ENCODE measurements at regions not wholly inside any gene's neighbourhood (a gene's known extent, or its start where the extent isn't known, plus 50 kb on each side); places are given as distances from the start of the nearest gene placed in this dataset.

GRCh38 chr13:30042891-30043630, 192.6 kb upstream of the UBL3 start:
- H3K4me3 ChIP-seq (ENCODE audit: low read depth, low read length) = no peak overlapping the region
- DNase-seq (ENCODE audit: low read depth) = no peak

DNA sequence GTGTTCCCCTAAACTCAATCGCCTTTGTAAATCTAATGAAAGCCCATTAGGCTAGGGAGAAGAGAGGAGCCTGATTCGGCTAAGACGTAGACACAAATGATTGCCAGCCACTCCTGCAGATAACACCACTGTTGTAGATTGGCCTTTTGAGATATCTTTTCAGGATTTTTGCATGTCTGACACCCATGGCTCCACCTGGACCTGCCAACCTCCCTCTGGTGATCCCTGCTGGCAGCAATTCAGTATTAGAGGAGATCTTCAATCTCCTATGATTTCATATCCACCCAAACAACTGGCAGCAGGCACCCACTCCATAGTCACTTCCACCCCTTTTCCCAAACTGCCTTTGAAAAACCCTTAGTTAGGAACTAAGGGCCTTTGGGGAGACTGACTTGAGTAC, 191.9 kb upstream of the UBL3 start:
- no peak overlapping the region for H3K4me3 ChIP-seq (ENCODE audit: low read depth, low read length)
- DNase-seq (ENCODE audit: low read depth) = no peak

GRCh38 chr13:30039511-30039911, 189.1 kb upstream of the UBL3 start:
- DNase-seq (ENCODE audit: low read depth) = no peak

GRCh38 chr13:30038884-30039283, 188.5 kb upstream of the UBL3 start:
- no peak overlapping the region for H3K4me3 ChIP-seq (ENCODE audit: low read depth, low read length)
- no peak for DNase-seq (ENCODE audit: low read depth)

More at GRCh38 chr13:30039511-30039911, 189.1 kb upstream of the UBL3 start:
- no peak overlapping the region for H3K4me3 ChIP-seq (ENCODE audit: low read depth, low read length)

DNA sequence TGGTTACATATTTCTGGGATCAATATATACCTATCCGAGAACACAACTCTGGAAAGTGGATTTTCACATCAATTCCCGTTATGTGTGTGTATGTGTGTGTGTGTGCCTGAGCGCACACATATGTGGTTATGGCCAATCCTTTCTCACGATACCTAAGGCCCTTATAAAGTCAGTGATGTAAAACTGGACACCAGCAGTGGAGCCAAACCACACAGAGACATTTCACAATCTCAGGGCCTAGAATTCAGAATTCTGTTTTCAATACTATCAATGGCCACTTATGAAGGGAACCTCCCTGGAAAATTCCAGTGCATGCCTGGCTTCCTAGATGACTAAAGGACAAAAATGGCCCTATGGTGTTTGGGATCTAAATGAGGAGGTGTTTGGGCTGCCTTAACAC, 187.3 kb upstream of the UBL3 start:
- H3K4me3 ChIP-seq (ENCODE audit: low read depth, low read length) = no peak overlapping the region
- peak; percentile 83 for DNase-seq (ENCODE audit: low read depth)

- no peak overlapping the region for H3K4me3 ChIP-seq (ENCODE audit: low read depth, low read length)
- DNase-seq (ENCODE audit: low read depth) = no peak
Observed at GRCh38 chr13:30037306-30037705, 186.9 kb upstream of the UBL3 start.

DNA sequence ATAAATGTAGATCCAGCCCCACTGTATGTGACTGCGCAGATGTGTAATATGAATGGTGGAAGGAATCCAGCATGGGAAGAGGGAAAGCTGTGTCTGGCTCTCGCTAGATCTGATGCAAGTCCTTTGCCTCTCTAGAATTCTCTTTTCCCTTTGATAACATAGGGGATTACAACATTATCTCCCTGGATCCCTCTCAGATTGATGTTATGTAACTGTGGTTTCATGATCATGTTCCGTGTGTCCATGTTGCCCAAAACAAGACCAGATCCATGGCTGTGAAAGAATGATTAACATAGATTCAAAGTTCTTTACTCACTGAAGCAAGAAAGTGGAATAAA, 184.0 kb upstream of the UBL3 start:
- no peak overlapping the region for H3K4me3 ChIP-seq (ENCODE audit: low read depth, low read length)

DNA sequence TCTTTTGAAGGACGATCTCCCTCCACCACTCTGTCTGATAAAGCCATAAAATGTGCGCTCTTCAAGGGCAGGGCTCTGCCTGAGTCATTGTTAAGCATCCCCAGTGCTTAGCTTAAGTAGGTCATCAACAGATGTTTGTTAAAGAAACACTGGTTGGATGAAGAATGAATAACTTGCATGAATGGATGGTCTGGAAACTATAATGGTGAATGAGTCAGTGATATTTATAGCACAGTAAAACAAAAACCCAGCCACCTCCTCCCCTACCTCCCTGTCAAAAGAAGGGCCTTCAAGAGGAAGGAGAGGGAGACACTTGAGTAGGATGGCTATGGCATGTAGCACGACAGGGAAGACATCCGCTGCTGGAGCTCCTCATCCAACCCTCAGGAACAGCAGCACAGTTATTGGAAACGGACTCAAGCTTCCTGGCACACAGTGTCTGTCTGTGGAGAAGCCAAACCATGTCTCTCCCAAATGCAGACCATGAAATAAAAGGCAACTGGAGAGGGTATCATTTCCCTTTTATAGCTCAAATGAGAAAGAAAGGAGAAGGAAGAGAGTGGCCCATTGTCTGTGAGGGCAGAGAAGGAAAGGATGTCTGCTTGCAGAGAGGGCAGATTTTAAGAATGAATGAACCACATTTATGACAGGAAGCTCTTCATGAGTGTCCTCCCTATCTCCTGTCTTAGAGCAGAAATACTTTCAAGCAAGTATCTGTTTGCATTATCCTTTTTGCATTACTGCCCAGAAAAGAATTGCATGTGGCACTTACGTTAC, 183.5 kb upstream of the UBL3 start:
- no peak overlapping the region for H3K4me3 ChIP-seq (ENCODE audit: low read depth, low read length)
- DNase-seq (ENCODE audit: low read depth) = peak; percentile 84

More for the DNA sequence above, 184.0 kb upstream of the UBL3 start:
- DNase-seq (ENCODE audit: low read depth) = peak; percentile 56

DNA sequence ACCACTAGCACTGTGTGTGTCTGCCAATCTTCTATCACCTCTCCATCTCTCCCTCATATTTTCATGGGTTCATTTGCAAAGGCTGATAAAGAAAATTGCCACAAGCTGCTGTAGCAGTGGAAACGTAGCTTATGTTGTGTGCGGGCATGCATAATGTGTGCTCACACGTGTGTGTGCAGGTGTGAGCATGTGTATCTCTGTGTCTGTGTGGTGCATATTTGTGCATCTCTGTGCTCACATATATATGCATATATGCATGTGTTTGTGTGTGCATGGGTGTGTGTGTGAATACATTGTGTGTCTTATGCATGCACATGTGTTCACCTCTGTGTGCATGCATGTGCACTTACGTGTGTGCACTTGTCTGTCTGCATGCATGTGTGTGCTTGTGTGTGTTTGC, 181.8 kb upstream of the UBL3 start:
- no peak for DNase-seq (ENCODE audit: low read depth)
- H3K4me3 ChIP-seq (ENCODE audit: low read depth, low read length) = no peak overlapping the region

DNA sequence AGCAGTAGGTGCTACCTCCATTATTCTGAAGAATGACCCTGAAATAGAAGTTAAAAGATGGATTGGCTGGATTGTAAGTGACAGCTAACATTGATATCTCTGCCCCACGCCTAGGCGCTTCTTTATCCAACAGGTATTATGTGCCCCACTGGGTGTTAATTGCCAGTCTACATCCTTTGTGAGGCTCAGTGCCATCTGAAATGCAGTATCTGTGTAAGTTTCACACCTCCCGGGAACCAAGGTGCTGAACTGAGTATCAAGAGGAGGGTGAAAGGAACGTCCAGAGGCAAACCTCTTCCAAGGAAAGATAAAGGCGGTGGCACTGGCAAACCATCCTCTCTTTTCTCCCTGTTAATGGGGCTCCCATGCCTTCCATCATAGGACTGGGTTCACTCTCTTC, 181.1 kb upstream of the UBL3 start:
- H3K4me3 ChIP-seq (ENCODE audit: low read depth, low read length) = no peak overlapping the region
- no peak for DNase-seq (ENCODE audit: low read depth)

DNA sequence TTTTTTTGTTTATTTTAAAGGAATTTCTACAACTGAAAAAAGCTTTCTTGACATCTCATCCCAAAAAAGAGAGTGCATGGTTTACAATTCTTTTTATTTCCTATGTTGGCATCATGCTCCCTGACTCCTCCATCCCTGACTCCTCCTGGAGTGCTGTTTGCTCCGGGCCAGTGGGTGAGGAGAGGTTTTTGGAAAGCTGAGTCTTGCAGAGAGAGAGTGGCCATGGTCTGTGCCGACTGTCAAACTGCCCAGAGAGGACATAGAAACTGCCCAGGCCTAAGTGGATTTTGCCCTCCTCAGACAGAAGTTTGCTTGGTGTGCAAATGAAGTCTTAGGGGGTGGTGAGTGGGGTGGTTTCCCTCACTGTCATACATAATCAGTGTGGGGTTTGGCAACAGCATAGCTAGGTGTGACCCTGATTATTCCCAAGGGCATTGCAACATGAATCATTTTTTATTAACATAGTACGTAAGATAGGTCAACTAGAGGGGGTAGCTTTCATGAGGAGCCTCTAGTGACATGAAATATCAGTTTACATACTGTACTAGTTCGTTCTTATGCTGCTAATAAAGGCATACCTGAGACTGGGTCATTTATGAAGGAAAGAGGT, 179.8 kb upstream of the UBL3 start:
- H3K4me3 ChIP-seq (ENCODE audit: low read depth, low read length) = no peak overlapping the region
- peak; percentile 16 for DNase-seq (ENCODE audit: low read depth)

DNA sequence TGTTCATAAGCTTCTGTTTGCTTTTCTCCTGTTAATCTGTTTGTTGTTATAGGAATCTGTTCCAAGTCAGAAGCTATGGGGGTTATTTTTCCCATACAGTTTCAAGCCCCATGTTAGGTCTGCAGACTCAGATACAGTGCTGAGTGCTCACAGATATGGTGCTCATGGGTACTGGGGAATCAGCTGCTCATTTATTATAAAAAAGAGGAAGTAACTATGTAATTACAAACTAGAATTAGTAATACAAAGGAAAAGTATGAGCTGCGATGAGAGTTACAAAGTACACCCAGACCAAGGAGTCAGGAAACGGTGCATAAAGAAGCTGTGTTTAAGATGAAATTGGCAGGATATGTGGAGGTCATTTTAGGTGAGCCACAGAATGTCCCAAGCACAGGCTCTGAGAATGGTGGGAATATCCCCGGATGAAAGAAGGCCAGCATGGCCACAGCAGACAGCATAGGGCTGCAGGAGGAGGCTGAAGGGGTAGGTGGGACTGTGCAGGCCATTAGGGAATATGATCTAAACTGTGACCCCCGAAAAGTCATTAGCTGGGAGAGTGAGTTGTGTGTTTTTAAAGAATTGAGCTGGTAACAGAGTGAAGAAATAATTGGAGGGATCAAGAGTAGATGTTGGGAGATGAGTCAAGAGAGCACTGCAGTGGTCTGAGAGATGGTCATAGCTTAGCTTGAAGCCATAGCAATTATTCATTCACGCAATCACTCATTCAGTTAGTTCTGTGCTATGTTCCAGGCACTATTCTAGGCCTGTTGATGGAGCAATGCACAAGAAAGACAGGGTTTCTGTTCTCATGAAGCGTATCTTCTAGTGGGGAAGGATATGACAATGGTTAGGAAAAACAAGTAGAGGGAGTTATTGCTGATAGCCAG, 177.4 kb upstream of the UBL3 start:
- H3K4me3 ChIP-seq (ENCODE audit: low read depth, low read length) = no peak overlapping the region
- peak; percentile 63 for DNase-seq (ENCODE audit: low read depth)

DNA sequence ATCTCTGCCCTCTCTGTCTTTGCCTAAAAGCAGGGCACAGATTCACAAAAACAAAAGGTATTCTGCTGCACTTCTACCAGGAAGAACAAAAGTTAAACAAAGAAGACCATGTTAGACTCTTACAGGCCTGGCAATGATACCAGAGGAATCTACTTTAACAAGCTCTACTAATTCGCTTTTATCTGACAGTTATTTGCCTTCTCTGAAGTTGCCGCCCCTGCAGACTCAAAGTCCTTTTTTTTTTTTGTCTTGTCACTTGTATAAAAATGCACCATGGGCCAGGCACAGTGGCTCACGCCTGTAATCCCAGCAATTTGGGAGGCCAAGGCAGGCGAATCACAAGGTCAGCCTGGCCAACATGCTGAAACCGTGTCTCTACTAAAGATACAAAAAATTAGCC, 176.5 kb upstream of the UBL3 start:
- no peak for DNase-seq (ENCODE audit: low read depth)
- H3K4me3 ChIP-seq (ENCODE audit: low read depth, low read length) = no peak overlapping the region

DNA sequence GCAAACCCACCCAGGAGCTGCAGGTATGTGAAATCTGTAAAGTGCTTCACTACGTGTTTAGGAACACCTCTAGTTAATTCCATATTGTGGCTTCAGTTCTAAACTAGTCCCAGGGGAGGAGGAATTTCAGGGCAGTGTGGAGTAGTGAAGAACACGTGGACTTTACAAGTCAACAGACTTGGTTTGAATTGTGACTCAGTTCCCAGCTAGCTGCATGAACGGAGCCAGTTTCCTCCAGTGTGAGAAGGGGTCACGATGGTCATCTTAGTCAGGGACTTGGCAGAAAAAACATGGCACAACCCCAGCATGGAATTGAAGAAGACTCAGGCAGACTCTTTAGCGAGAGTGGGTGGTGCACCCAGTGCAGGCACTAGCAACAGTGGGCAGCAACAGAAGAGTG, 175.7 kb upstream of the UBL3 start:
- no peak overlapping the region for H3K4me3 ChIP-seq (ENCODE audit: low read depth, low read length)
- DNase-seq (ENCODE audit: low read depth) = peak; percentile 88

GRCh38 chr13:30025351-30025750, 174.9 kb upstream of the UBL3 start:
- H3K4me3 ChIP-seq (ENCODE audit: low read depth, low read length) = no peak overlapping the region
- no peak for DNase-seq (ENCODE audit: low read depth)

- DNase-seq (ENCODE audit: low read depth) = no peak
- H3K4me3 ChIP-seq (ENCODE audit: low read depth, low read length) = no peak overlapping the region
Observed at GRCh38 chr13:30024125-30024865, 173.9 kb upstream of the UBL3 start.

GRCh38 chr13:30023196-30023895, 172.9 kb upstream of the UBL3 start:
- H3K4me3 ChIP-seq (ENCODE audit: low read depth, low read length) = no peak overlapping the region
- DNase-seq (ENCODE audit: low read depth) = no peak

- no peak for DNase-seq (ENCODE audit: low read depth)
- H3K4me3 ChIP-seq (ENCODE audit: low read depth, low read length) = no peak overlapping the region
Observed at GRCh38 chr13:30022796-30023195, 172.4 kb upstream of the UBL3 start.

DNA sequence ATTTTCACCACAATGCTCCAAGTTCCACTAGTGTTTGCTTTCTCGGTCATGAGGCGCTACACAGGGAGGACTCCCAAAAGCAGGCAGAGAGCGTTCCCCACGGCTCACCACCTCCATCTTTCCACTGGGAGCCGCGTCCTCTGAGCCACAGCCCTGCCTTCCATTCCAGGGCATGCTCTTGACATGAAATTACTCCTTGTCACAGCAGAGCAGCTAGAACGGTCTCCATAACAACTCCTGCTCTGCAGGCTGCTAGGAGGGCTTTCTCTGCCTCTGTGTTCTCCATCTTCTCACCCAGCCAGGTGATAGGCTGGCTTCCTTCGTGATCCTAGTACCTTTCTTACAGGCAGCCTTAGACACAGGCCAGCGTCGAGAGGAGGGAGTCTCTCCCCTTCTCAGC, 171.8 kb upstream of the UBL3 start:
- no peak overlapping the region for H3K4me3 ChIP-seq (ENCODE audit: low read depth, low read length)
- no peak for DNase-seq (ENCODE audit: low read depth)

Data from skeletal muscle cell (primary cell).